ENCODE measurements at regions not wholly inside any gene's neighbourhood (a gene's known extent, or its start where the extent isn't known, plus 50 kb on each side); places are given as distances from the start of the nearest gene placed in this dataset.

DNA sequence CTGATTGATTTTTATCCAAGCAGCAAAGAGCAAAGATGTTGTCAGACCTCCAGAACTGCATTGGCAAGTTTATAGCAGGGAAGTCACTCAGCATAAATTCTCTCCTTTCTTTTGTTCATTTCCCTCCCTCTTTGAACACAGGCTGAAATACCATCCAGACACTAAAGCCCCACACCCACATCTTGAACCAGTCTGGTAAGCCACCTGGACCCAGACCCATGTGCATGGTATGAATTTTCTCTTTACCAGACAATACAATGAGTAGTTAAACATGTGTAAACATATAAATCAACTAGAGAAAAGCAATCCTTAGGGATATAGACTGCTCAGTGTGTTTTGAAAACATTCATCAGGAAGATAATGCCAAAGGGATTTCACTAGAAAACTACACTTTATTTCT lies 488.3 kb upstream of the FLRT2 start:
- Histone ChIP-seq H3K4me3 (no peak overlapping the region), H2AFZ (no peak overlapping the region), H3K79me2 (no peaks in the 10 kb centered on the region), H3K27ac (no peak overlapping the region), H3K9me2 (replicated peaks; ENCODE audit: insufficient read depth) (no peaks in the 10 kb centered on the region), H3K27me3 (no peaks in the 10 kb centered on the region), H3K4me1 (ENCODE audit: insufficient read depth) (no peaks in the 10 kb centered on the region), H3K36me3 (replicated peaks; ENCODE audit: insufficient read depth, low read depth) (no peaks in the 10 kb centered on the region), H3K9me3 (ENCODE audit: low read depth) (no peaks in the 10 kb centered on the region), H3K4me2 (no peak overlapping the region), H4K20me1 (ENCODE audit: insufficient read depth, poor library complexity, severe bottlenecking) (no peaks in the 10 kb centered on the region)
- TF ChIP-seq, protein P1, sequence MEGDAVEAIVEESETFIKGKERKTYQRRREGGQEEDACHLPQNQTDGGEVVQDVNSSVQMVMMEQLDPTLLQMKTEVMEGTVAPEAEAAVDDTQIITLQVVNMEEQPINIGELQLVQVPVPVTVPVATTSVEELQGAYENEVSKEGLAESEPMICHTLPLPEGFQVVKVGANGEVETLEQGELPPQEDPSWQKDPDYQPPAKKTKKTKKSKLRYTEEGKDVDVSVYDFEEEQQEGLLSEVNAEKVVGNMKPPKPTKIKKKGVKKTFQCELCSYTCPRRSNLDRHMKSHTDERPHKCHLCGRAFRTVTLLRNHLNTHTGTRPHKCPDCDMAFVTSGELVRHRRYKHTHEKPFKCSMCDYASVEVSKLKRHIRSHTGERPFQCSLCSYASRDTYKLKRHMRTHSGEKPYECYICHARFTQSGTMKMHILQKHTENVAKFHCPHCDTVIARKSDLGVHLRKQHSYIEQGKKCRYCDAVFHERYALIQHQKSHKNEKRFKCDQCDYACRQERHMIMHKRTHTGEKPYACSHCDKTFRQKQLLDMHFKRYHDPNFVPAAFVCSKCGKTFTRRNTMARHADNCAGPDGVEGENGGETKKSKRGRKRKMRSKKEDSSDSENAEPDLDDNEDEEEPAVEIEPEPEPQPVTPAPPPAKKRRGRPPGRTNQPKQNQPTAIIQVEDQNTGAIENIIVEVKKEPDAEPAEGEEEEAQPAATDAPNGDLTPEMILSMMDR (IDR thresholded peaks at IDR 0.05; ENCODE audit: poor library complexity) = no peak
- TF ChIP-seq EZH2phosphoT487 (IDR thresholded peaks at IDR 0.05; ENCODE audit: low read depth, severe bottlenecking, unreplicated experiment) = no peak
- no peak for TF ChIP-seq EZH2 (IDR thresholded peaks at IDR 0.05; ENCODE audit: borderline replicate concordance)
- DNase-seq (ENCODE audit: low spot score) = no peak

- DNase-seq (ENCODE audit: low spot score) = no peak
- Histone ChIP-seq H3K4me1 (ENCODE audit: insufficient read depth) (no peaks in the 10 kb centered on the region), H3K9me2 (replicated peaks; ENCODE audit: insufficient read depth) (no peaks in the 10 kb centered on the region), H3K4me3 (no peak overlapping the region), H2AFZ (no peak overlapping the region), H3K9me3 (ENCODE audit: low read depth) (no peaks in the 10 kb centered on the region), H3K27ac (no peak overlapping the region), H3K36me3 (replicated peaks; ENCODE audit: insufficient read depth, low read depth) (no peaks in the 10 kb centered on the region), H4K20me1 (ENCODE audit: insufficient read depth, poor library complexity, severe bottlenecking) (no peaks in the 10 kb centered on the region), H3K79me2 (no peaks in the 10 kb centered on the region), H3K4me2 (no peak overlapping the region), H3K27me3 (no peaks in the 10 kb centered on the region)
- TF ChIP-seq EZH2 (IDR thresholded peaks at IDR 0.05; ENCODE audit: borderline replicate concordance) = no peak
- no peak for TF ChIP-seq EZH2phosphoT487 (IDR thresholded peaks at IDR 0.05; ENCODE audit: low read depth, severe bottlenecking, unreplicated experiment)
- WGBS (ENCODE audit: low lambda C conversion rate, missing lambda C conversion rate) = 78% methylated on average over 1 of the region's 1 CpG
Measured at GRCh38 chr14:85042301-85042700, 487.6 kb upstream of the FLRT2 start.

- H3K27ac ChIP-seq = no peak overlapping the region
- TF ChIP-seq EZH2phosphoT487 (IDR thresholded peaks at IDR 0.05; ENCODE audit: low read depth, severe bottlenecking, unreplicated experiment) (no peak), EZH2 (IDR thresholded peaks at IDR 0.05; ENCODE audit: borderline replicate concordance) (no peak)
- TF ChIP-seq, protein P1 (IDR thresholded peaks at IDR 0.05; ENCODE audit: poor library complexity) = no peak
Measured at GRCh38 chr14:85050180-85050579, 479.8 kb upstream of the FLRT2 start.

GRCh38 chr14:85052646-85053045 lies 477.3 kb upstream of the FLRT2 start:
- 96% methylated on average over 2 of the region's 2 CpGs for WGBS (ENCODE audit: low lambda C conversion rate, missing lambda C conversion rate)
- H3K9me3 ChIP-seq (ENCODE audit: low read depth) = no peaks in the 10 kb centered on the region

More at GRCh38 chr14:85050180-85050579, 479.8 kb upstream of the FLRT2 start:
- Histone ChIP-seq H3K79me2 (no peaks in the 10 kb centered on the region), H4K20me1 (ENCODE audit: insufficient read depth, poor library complexity, severe bottlenecking) (no peaks in the 10 kb centered on the region), H3K4me3 (no peak overlapping the region), H3K4me2 (no peak overlapping the region), H3K4me1 (ENCODE audit: insufficient read depth) (no peaks in the 10 kb centered on the region), H3K36me3 (replicated peaks; ENCODE audit: insufficient read depth, low read depth) (no peaks in the 10 kb centered on the region), H3K27me3 (no peaks in the 10 kb centered on the region), H3K9me3 (ENCODE audit: low read depth) (no peaks in the 10 kb centered on the region), H2AFZ (no peak overlapping the region), H3K9me2 (replicated peaks; ENCODE audit: insufficient read depth) (no peaks in the 10 kb centered on the region)
- 92% methylated on average over 1 of the region's 1 CpG for WGBS (ENCODE audit: low lambda C conversion rate, missing lambda C conversion rate)
- no peak for DNase-seq (ENCODE audit: low spot score)

More at GRCh38 chr14:85052646-85053045, 477.3 kb upstream of the FLRT2 start:
- DNase-seq (ENCODE audit: low spot score) = no peak
- TF ChIP-seq EZH2phosphoT487 (IDR thresholded peaks at IDR 0.05; ENCODE audit: low read depth, severe bottlenecking, unreplicated experiment) (no peak), EZH2 (IDR thresholded peaks at IDR 0.05; ENCODE audit: borderline replicate concordance) (no peak)
- TF ChIP-seq, protein P1 (IDR thresholded peaks at IDR 0.05; ENCODE audit: poor library complexity) = no peak
- no peaks in the 10 kb centered on the region for H3K27me3 ChIP-seq
- no peaks in the 10 kb centered on the region for H3K79me2 ChIP-seq
- no peak overlapping the region for H3K4me3 ChIP-seq
- H3K9me2 ChIP-seq (replicated peaks; ENCODE audit: insufficient read depth) = no peaks in the 10 kb centered on the region
- no peaks in the 10 kb centered on the region for H4K20me1 ChIP-seq (ENCODE audit: insufficient read depth, poor library complexity, severe bottlenecking)
- no peak overlapping the region for H2AFZ ChIP-seq
- no peaks in the 10 kb centered on the region for H3K4me1 ChIP-seq (ENCODE audit: insufficient read depth)
- no peak overlapping the region for H3K27ac ChIP-seq
- no peak overlapping the region for H3K4me2 ChIP-seq
- H3K36me3 ChIP-seq (replicated peaks; ENCODE audit: insufficient read depth, low read depth) = no peaks in the 10 kb centered on the region
